SK-N-SH (cell line): ENCODE measurements at regions not wholly inside any gene's neighbourhood (a gene's known extent, or its start where the extent isn't known, plus 50 kb on each side); places are given as distances from the start of the nearest gene placed in this dataset.

Experiments
- CTCF ChIA-PET: fragments of 300-600, 350-600 bp; formaldehyde crosslinking; extraction: SDS; loops from one replicate; lab custom pipeline; 2021; lab: Yijun Ruan, JAX
- POLR2A ChIA-PET: fragments of 350-600 bp; sonication (Branson Sonifier 250); formaldehyde crosslinking; extraction: SDS; loops from one replicate; lab custom pipeline; 2020; ENCODE audit warnings: antibody characterized with exemption, inconsistent platforms; lab: Yijun Ruan, JAX
- DNase-seq: peaks from one replicate; pipeline ENCODE4 v3.0.0; 2012
- H2AFZ ChIP-seq: fragments of 200-600 bp; sonication (generic); 2 replicates; pipeline ENCODE4 v1.8.1; 2016; ENCODE audit warnings: antibody characterized with exemption, mild to moderate bottlenecking, low read depth
- H3F3A ChIP-seq: fragments of 200-600 bp; sonication (generic); replicated peaks from 2 replicates; pipeline ENCODE3; 2016; ENCODE audit warnings: antibody characterized with exemption, mild to moderate bottlenecking; ENCODE audit not compliant: insufficient read depth
- H3K27ac ChIP-seq, 2 experiments: fragments of 200-500 bp in 1 of 2; fragments of 200-600 bp in 1 of 2; sonication (Bioruptor generic) in 1 of 2; sonication (generic), shearing (Covaris generic) in 1 of 2; 2 replicates each; pipeline versions ENCODE4 v1.5.1 to v1.6.1; 2014 to 2016; ENCODE audit warnings: low read depth in 2 of 2, inconsistent platforms in 1 of 2, low read length in 1 of 2, mild to moderate bottlenecking in 1 of 2, mixed read lengths in 1 of 2
- H3K27me3 ChIP-seq: fragments of 200-600 bp; sonication (generic), shearing (Covaris generic); 2 replicates; pipeline ENCODE4 v1.6.1; 2016; ENCODE audit warnings: mixed run types; ENCODE audit not compliant: insufficient read depth
- H3K36me3 ChIP-seq, 2 experiments: fragments of 200-500 bp in 1 of 2; fragments of 200-600 bp in 1 of 2; sonication (Bioruptor generic) in 1 of 2; sonication (generic) in 1 of 2; replicated peaks in 1 of 2; 2 replicates each; pipeline versions ENCODE3 to v1.5.1; 2014 to 2016; ENCODE audit warnings: low read length in 1 of 2, mild to moderate bottlenecking in 1 of 2; ENCODE audit not compliant: insufficient read depth in 2 of 2, control insufficient read depth in 1 of 2
- H3K4me1 ChIP-seq, 2 experiments: fragments of 200-500 bp in 1 of 2; fragments of 200-600 bp in 1 of 2; sonication (Bioruptor generic) in 1 of 2; sonication (generic), shearing (Covaris generic) in 1 of 2; 2 replicates each; pipeline versions ENCODE4 v1.5.1 to v1.6.1; 2014 to 2016; ENCODE audit warnings: low read depth in 1 of 2, low read length in 1 of 2, mixed run types in 1 of 2; ENCODE audit not compliant: insufficient read depth in 2 of 2, control insufficient read depth in 1 of 2
- H3K4me2 ChIP-seq: fragments of 200-600 bp; sonication (generic), shearing (Covaris generic); 2 replicates; pipeline ENCODE4 v1.6.1; 2017; ENCODE audit warnings: mixed run types
- H3K4me3 ChIP-seq, 2 experiments: fragments of 200-500 bp in 1 of 2; fragments of 200-600 bp in 1 of 2; sonication (Bioruptor generic) in 1 of 2; sonication (generic), shearing (Covaris generic) in 1 of 2; 2 replicates each; pipeline versions ENCODE4 v1.5.1 to v1.8.1; 2014 to 2016; ENCODE audit warnings: low read depth in 2 of 2, inconsistent platforms in 1 of 2, low read length in 1 of 2, mild to moderate bottlenecking in 1 of 2, mixed read lengths in 1 of 2, moderate library complexity in 1 of 2
- H3K79me2 ChIP-seq: fragments of 200-600 bp; sonication (generic); 2 replicates; pipeline ENCODE4 v1.8.1; 2017; ENCODE audit warnings: mild to moderate bottlenecking; ENCODE audit not compliant: insufficient read depth
- H3K9ac ChIP-seq: fragments of 200-600 bp; sonication (generic); 2 replicates; pipeline ENCODE4 v1.6.1; 2017; ENCODE audit warnings: mixed run types
- H3K9me2 ChIP-seq: fragments of 200-600 bp; sonication (generic); 2 replicates; pipeline ENCODE4 v1.6.1; 2017; ENCODE audit warnings: mixed run types
- H3K9me3 ChIP-seq: fragments of 200-600 bp; sonication (generic); 2 replicates; pipeline ENCODE4 v1.6.1; 2017; ENCODE audit warnings: mixed run types, mild to moderate bottlenecking, moderate library complexity
- H4K20me1 ChIP-seq: fragments of 200-600 bp; sonication (generic); 2 replicates; pipeline ENCODE4 v1.6.1; 2017; ENCODE audit warnings: mild to moderate bottlenecking, mixed run types; ENCODE audit not compliant: insufficient read depth
- CHD2 ChIP-seq: fragments of 150-350 bp; IDR thresholded peaks from 2 replicates; pipeline ENCODE4 v1.6.1; 2018; ENCODE audit warnings: low read length; ENCODE audit not compliant: partially characterized antibody
- EP300 ChIP-seq, 2 experiments: IDR thresholded peaks; 2 replicates each; pipeline versions ENCODE4 v1.4.0 to v1.6.1; 2012; ENCODE audit warnings: borderline replicate concordance in 1 of 2, low read depth in 1 of 2, low read length in 1 of 2
- EZH2phosphoT487 ChIP-seq: fragments of 200-600 bp; sonication (generic); IDR thresholded peaks from 2 replicates; pipeline ENCODE4 v1.6.1; 2017; ENCODE audit warnings: low read depth, mixed run types, mild to moderate bottlenecking, antibody characterized with exemption, moderate library complexity, borderline replicate concordance
- FOSL2 ChIP-seq: IDR thresholded peaks from 2 replicates; pipeline ENCODE4 v1.4.0; 2012; ENCODE audit warnings: low read depth, mild to moderate bottlenecking, moderate library complexity, borderline replicate concordance
- FOXJ3 ChIP-seq: sonication (generic); formaldehyde crosslinking; IDR thresholded peaks from 2 replicates; pipeline ENCODE4 v1.5.1; 2020; ENCODE audit warnings: mild to moderate bottlenecking, missing genetic modification reagents
- GABPA ChIP-seq: IDR thresholded peaks from 2 replicates; pipeline ENCODE4 v1.4.0; 2012; ENCODE audit warnings: low read depth, mild to moderate bottlenecking
- GATA2 ChIP-seq: sonication (generic); formaldehyde crosslinking; IDR thresholded peaks from 2 replicates; pipeline ENCODE4 v1.5.0; 2020; ENCODE audit warnings: mild to moderate bottlenecking, missing genetic modification reagents
- JUND ChIP-seq: IDR thresholded peaks from 2 replicates; pipeline ENCODE4 v1.4.0; 2012
- MXI1 ChIP-seq: IDR thresholded peaks from 2 replicates; pipeline ENCODE4 v1.6.1; 2012; ENCODE audit warnings: mild to moderate bottlenecking, low read depth, low read length, improper control_type of control experiment
- NRF1 ChIP-seq: IDR thresholded peaks from 2 replicates; pipeline ENCODE4 v1.6.1; 2012; ENCODE audit warnings: low read depth, mild to moderate bottlenecking, low read length
- RAD21 ChIP-seq: IDR thresholded peaks from 2 replicates; pipeline ENCODE4 v1.6.1; 2012; ENCODE audit warnings: mild to moderate bottlenecking, low read length
- RCOR1 ChIP-seq: fragments of 150-350 bp; IDR thresholded peaks from 2 replicates; pipeline ENCODE4 v1.6.1; 2017; ENCODE audit warnings: antibody characterized with exemption, low read length
- RXRA ChIP-seq: IDR thresholded peaks from 2 replicates; pipeline ENCODE4 v1.4.0; 2012; ENCODE audit warnings: low read depth, mild to moderate bottlenecking, borderline replicate concordance
- SIN3A ChIP-seq: IDR thresholded peaks from 2 replicates; pipeline ENCODE4 v1.6.1; 2012; ENCODE audit warnings: low read depth, mild to moderate bottlenecking, low read length, moderate library complexity, borderline replicate concordance
- SMC3 ChIP-seq: IDR thresholded peaks from 2 replicates; pipeline ENCODE4 v1.6.1; 2012; ENCODE audit warnings: low read depth, low read length, improper control_type of control experiment
- TAF1 ChIP-seq: IDR thresholded peaks from 2 replicates; pipeline ENCODE4 v1.6.1; 2012; ENCODE audit warnings: low read depth, mild to moderate bottlenecking, low read length, moderate library complexity, borderline replicate concordance
- TEAD4 ChIP-seq: IDR thresholded peaks from 2 replicates; pipeline ENCODE4 v1.4.0; 2012; ENCODE audit warnings: mild to moderate bottlenecking, borderline replicate concordance; ENCODE audit not compliant: insufficient read depth
- YY1 ChIP-seq: IDR thresholded peaks from 2 replicates; pipeline ENCODE4 v1.4.0; 2012; ENCODE audit warnings: low read depth, mild to moderate bottlenecking
- WGBS: methylation state at CpG from one replicate; pipeline ENCODE4 v1.1.6; 2017; ENCODE audit warnings: low lambda C conversion rate; 5-methylcytosine and 5-hydroxymethylcytosine counted together
- TF ChIP-seq, protein P1 (sequence below): IDR thresholded peaks from 2 replicates; pipeline ENCODE4 v1.4.0; 2012; ENCODE audit warnings: low read depth
- TF ChIP-seq, protein P2 (sequence below): IDR thresholded peaks from 2 replicates; pipeline ENCODE4 v1.4.0; 2012; ENCODE audit warnings: low read depth, borderline replicate concordance
- TF ChIP-seq, protein P3 (sequence below): fragments of 200-600 bp; sonication (generic); IDR thresholded peaks from 2 replicates; pipeline ENCODE4 v1.6.1; 2017; ENCODE audit warnings: antibody characterized with exemption, mild to moderate bottlenecking, moderate library complexity

DNA sequence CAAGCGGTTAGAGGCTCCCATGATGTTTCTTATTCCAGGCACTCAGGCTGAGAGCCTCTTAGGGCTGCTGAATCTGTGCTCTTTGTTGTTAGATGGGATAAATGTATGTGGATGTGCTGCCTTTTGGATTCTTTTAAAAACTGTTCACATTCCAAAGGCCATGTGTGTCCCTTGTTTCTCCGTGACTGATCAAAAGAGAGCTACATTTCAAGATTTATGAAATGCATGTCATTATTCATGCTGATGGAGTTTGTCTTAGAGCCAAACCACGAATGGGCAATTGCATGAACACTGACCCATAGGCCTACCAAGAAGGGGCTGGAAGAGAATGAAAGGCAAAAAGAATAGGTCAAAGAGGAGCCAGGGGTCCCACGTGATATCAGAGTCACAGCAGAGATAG, 104.9 kb upstream of the TSHZ2 start (continued):
- no peak for TF ChIP-seq GABPA
- no peak for TF ChIP-seq TEAD4
- no peak for TF ChIP-seq SMC3
- TF ChIP-seq FOXJ3 (CRISPR knock-in tag) = no peak
- TF ChIP-seq, protein P1, sequence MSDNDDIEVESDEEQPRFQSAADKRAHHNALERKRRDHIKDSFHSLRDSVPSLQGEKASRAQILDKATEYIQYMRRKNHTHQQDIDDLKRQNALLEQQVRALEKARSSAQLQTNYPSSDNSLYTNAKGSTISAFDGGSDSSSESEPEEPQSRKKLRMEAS = no peak
- no peak for TF ChIP-seq MXI1
- no peak for TF ChIP-seq EZH2phosphoT487
- no peak for TF ChIP-seq YY1

DNA sequence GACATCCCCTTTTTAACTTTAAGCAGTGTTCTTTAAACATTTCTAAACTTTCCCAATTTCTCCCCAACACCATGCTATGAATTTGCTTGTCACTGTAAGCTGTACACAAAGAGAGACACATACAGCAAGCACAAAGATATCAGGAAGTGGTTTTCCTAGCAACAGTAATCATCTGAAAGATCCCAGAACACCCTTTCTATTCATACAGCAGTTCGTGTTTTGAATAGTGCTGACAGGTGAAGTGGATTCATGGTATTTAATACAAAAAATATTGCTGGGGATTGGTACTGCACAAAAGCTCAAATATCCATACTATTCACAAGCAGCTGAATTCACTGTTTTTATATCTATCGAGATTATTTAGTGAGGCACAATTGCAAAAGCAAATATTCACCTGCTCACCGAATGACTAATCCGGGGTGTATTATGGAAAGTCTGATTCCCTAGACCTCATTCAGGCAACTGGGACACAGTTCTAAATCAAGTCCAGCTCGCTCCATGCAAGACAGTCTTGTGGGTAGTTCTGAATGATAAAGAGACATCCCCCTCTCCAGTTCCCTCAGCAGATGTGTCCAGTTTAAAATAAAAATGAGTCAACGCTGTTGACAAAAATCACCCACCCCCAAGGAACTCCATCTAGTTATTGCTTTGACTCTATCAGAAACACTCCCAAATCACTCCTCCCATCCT, 107.1 kb upstream of the TSHZ2 start:
- Histone ChIP-seq H3K79me2 (no peaks in the 10 kb centered on the region), H4K20me1 (no peaks in the 10 kb centered on the region), H3K4me3 (no peak overlapping the region), H3K27me3 (no peaks in the 10 kb centered on the region), H3K4me1 (peaks cover 0 to 2% of the 10 kb centered on the region in 2 experiments; a peak in 2 of 4 replicates), H3K9ac (no peak overlapping the region), H3K9me3 (no peaks in the 10 kb centered on the region), H3K36me3 (no peaks in the 10 kb centered on the region), H3K4me2 (no peak overlapping the region), H3K27ac (no peak overlapping the region), H3K9me2 (no peaks in the 10 kb centered on the region), H2AFZ (no peak overlapping the region), H3F3A (no peaks in the 10 kb centered on the region)
- CTCF ChIA-PET = interaction anchor here (1.5 kb wide), 1 partner anchor 94 kb away, joined by 3 read pairs; no protein-coding TSS in a partner anchor
- no peak for DNase-seq
- POLR2A ChIA-PET = no interaction called here
- 63% methylated on average over 6 of the region's 6 CpGs for WGBS
- no peak for TF ChIP-seq RXRA
- TF ChIP-seq TEAD4 = no peak
- TF ChIP-seq TAF1 = no peak
- TF ChIP-seq, protein P2, sequence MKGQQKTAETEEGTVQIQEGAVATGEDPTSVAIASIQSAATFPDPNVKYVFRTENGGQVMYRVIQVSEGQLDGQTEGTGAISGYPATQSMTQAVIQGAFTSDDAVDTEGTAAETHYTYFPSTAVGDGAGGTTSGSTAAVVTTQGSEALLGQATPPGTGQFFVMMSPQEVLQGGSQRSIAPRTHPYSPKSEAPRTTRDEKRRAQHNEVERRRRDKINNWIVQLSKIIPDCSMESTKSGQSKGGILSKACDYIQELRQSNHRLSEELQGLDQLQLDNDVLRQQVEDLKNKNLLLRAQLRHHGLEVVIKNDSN = no peak
- TF ChIP-seq JUND = no peak

DNA sequence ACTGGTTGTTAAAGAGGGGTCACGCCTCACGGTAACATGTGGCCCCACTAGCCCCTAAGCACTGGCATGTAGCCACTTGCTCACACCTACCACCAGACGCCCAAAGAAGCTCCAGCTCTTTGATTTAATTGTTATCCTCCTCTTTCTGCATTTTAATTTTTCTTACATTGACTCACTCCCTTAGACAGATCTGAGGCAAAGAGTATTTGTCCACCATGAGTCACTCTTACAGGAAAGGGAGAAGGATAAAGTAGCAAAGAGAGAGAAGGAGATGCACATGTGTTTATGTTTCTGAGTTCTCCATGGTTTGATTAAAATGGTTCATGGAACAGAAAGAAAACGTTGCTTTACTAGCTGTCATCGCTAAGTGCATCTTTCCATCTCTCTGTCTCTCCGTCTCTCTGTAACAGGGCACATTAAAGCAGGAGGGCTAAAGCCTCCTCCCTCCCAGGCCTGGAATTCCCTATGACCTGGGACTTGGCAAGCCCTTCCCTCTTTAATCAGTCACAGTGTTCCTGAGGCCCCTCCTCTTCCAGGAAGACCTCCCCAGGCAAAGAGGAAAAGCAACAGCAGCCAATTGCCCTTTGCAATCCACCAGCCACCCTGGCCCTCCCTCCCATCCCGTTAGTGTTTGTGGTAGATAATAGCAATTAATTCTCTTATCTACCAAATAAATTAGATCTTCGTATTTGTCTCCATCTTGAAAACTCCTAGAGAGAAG, 112.8 kb upstream of the TSHZ2 start:
- H3K4me3 ChIP-seq = peak overlapping the region in 1 of 2 experiments; percentile 26; a peak in 2 of 4 replicates
- H3K27ac ChIP-seq = peak overlapping the region in 1 of 2 experiments; percentile 67; a peak in 2 of 4 replicates
- H3K9me2 ChIP-seq = no peaks in the 10 kb centered on the region
- H3F3A ChIP-seq = no peaks in the 10 kb centered on the region
- H2AFZ ChIP-seq = 0 out of 2 replicates have a peak overlapping the region, but pooled peaks have one; percentile 30
- no peaks in the 10 kb centered on the region for H3K27me3 ChIP-seq
- POLR2A ChIA-PET = interaction anchor here (0.6 kb wide), 1 partner anchor 136 kb away, joined by 3 read pairs; no protein-coding TSS in a partner anchor
- CTCF ChIA-PET = no interaction called here
- H3K79me2 ChIP-seq = no peaks in the 10 kb centered on the region
- H3K4me1 ChIP-seq = peaks cover 6 to 14% of the 10 kb centered on the region in 2 experiments; a peak in 3 of 4 replicates
- WGBS = 11% methylated on average over 8 of the region's 8 CpGs
- peak; percentile 58 for DNase-seq
- no peaks in the 10 kb centered on the region for H3K36me3 ChIP-seq
- H3K9me3 ChIP-seq = no peaks in the 10 kb centered on the region
- no peaks in the 10 kb centered on the region for H4K20me1 ChIP-seq
- H3K4me2 ChIP-seq = peak overlapping the region; percentile 56; the same call in 1 of the 2 replicates
- no peak overlapping the region for H3K9ac ChIP-seq
- peak; percentile 11 for TF ChIP-seq CHD2
- peak; percentile 5; the same call in 1 of the 2 replicates for TF ChIP-seq RAD21
- TF ChIP-seq, protein P3, sequence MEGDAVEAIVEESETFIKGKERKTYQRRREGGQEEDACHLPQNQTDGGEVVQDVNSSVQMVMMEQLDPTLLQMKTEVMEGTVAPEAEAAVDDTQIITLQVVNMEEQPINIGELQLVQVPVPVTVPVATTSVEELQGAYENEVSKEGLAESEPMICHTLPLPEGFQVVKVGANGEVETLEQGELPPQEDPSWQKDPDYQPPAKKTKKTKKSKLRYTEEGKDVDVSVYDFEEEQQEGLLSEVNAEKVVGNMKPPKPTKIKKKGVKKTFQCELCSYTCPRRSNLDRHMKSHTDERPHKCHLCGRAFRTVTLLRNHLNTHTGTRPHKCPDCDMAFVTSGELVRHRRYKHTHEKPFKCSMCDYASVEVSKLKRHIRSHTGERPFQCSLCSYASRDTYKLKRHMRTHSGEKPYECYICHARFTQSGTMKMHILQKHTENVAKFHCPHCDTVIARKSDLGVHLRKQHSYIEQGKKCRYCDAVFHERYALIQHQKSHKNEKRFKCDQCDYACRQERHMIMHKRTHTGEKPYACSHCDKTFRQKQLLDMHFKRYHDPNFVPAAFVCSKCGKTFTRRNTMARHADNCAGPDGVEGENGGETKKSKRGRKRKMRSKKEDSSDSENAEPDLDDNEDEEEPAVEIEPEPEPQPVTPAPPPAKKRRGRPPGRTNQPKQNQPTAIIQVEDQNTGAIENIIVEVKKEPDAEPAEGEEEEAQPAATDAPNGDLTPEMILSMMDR = no peak
- TF ChIP-seq, protein P1 = no peak
- peak in 1 of 2 experiments; percentile 51; a peak in 1 of 4 replicates for TF ChIP-seq EP300 (IDR thresholded peaks at IDR 0.05; ENCODE audit: borderline replicate concordance in 1 of 2, low read depth in 1 of 2, low read length in 1 of 2)
- TF ChIP-seq SIN3A = no peak
- TF ChIP-seq, protein P2 = no peak
- no peak for TF ChIP-seq FOSL2
- peak; percentile 75 for TF ChIP-seq RCOR1
- TF ChIP-seq GATA2 (CRISPR knock-in tag) = no peak
- TF ChIP-seq NRF1 = no peak
